Neural cell (in vitro differentiated cells): ENCODE measurements at regions not wholly inside any gene's neighbourhood (a gene's known extent, or its start where the extent isn't known, plus 50 kb on each side); places are given as distances from the start of the nearest gene placed in this dataset.

Source experiments
- H2AFZ ChIP-seq: fragments of 200-600, 300-800 bp; sonication (generic), shearing (Covaris generic); 2 replicates; pipeline ENCODE4 v1.6.0; 2014; ENCODE audit warnings: low read depth, mild to moderate bottlenecking, antibody characterized with exemption, low read length, moderate library complexity
- H3F3A ChIP-seq: fragments of 200-600 bp; shearing (Covaris generic); 2 replicates; pipeline ENCODE4 v1.6.1; 2016; ENCODE audit warnings: mild to moderate bottlenecking, moderate library complexity, mixed read lengths, antibody characterized with exemption, low read length; ENCODE audit not compliant: insufficient read depth, poor library complexity, severe bottlenecking
- H3K27ac ChIP-seq: fragments of 200-600, 300-800 bp; sonication (generic), shearing (Covaris generic); 2 replicates; pipeline ENCODE4 v1.5.1; 2014; ENCODE audit warnings: mild to moderate bottlenecking, low read length, moderate library complexity
- H3K27me3 ChIP-seq: fragments of 300-800, 200-600 bp; sonication (generic), shearing (Covaris generic); 2 replicates; pipeline ENCODE4 v1.6.0; 2014; ENCODE audit warnings: mild to moderate bottlenecking, low read depth, low read length, moderate library complexity; ENCODE audit not compliant: insufficient read depth
- H3K36me3 ChIP-seq: fragments of 300-800, 200-600 bp; sonication (generic), shearing (Covaris generic); 2 replicates; pipeline ENCODE4 v1.5.1; 2014; ENCODE audit warnings: mild to moderate bottlenecking, antibody characterized with exemption, low read length, moderate library complexity; ENCODE audit not compliant: insufficient read depth
- H3K4me2 ChIP-seq: fragments of 300-800, 200-600 bp; sonication (generic), shearing (Covaris generic); 2 replicates; pipeline ENCODE4 v1.6.0; 2014; ENCODE audit warnings: mild to moderate bottlenecking, low read length
- H3K4me3 ChIP-seq: fragments of 300-800, 200-600 bp; sonication (generic), shearing (Covaris generic); 2 replicates; pipeline ENCODE4 v1.5.1; 2014; ENCODE audit warnings: mild to moderate bottlenecking, low read length, moderate library complexity
- H3K79me2 ChIP-seq: fragments of 200-600 bp; shearing (Covaris generic); replicated peaks from 2 replicates; pipeline ENCODE4 v1.6.0; 2014; ENCODE audit warnings: mild to moderate bottlenecking, low read length, moderate library complexity; ENCODE audit not compliant: insufficient read depth
- H3K9ac ChIP-seq: fragments of 300-800, 200-600 bp; sonication (generic), shearing (Covaris generic); 2 replicates; pipeline ENCODE4 v1.6.1; 2016; ENCODE audit warnings: mild to moderate bottlenecking, low read length, mixed read lengths
- H3K9me2 ChIP-seq: fragments of 200-600 bp; shearing (Covaris generic); 2 replicates; pipeline ENCODE4 v1.6.1; 2016; ENCODE audit warnings: mild to moderate bottlenecking, low read length, mixed read lengths; ENCODE audit not compliant: insufficient read depth
- H3K9me3 ChIP-seq: fragments of 200-600, 300-800 bp; sonication (generic), shearing (Covaris generic); 2 replicates; pipeline ENCODE4 v1.6.1; 2016; ENCODE audit warnings: mild to moderate bottlenecking, mixed run types, low read length, moderate library complexity, mixed read lengths
- H4K20me1 ChIP-seq: fragments of 200-600 bp; shearing (Covaris generic); 2 replicates; pipeline ENCODE4 v1.6.1; 2016; ENCODE audit warnings: mild to moderate bottlenecking, mixed run types; ENCODE audit not compliant: insufficient read depth
- CTCF ChIP-seq: fragments of 450-650 bp; IDR thresholded peaks from 2 replicates; pipeline ENCODE4 v1.5.1; 2014; ENCODE audit warnings: antibody characterized with exemption, mild to moderate bottlenecking, moderate library complexity; ENCODE audit not compliant: poor library complexity, severe bottlenecking
- EP300 ChIP-seq: fragments of 450-650 bp; conservative IDR thresholded peaks from 2 replicates; pipeline ENCODE4 v1.6.1; 2014; ENCODE audit warnings: antibody characterized with exemption, mild to moderate bottlenecking, moderate library complexity; ENCODE audit not compliant: poor library complexity, severe bottlenecking
- EZH2 ChIP-seq: fragments of 200-600, 300-800 bp; shearing (Covaris generic), sonication (generic); IDR thresholded peaks from 2 replicates; pipeline ENCODE4 v1.6.1; 2014; ENCODE audit warnings: antibody characterized with exemption, low read length, borderline replicate concordance, mild to moderate bottlenecking; ENCODE audit not compliant: insufficient read depth, poor library complexity, severe bottlenecking
- MXI1 ChIP-seq: fragments of 450-650 bp; conservative IDR thresholded peaks from 2 replicates; pipeline ENCODE4 v1.6.1; 2014; ENCODE audit warnings: antibody characterized with exemption, mild to moderate bottlenecking; ENCODE audit not compliant: poor library complexity, severe bottlenecking
- POLR2AphosphoS5 ChIP-seq: IDR thresholded peaks from 2 replicates; pipeline ENCODE4 v1.6.1; 2012
- RAD21 ChIP-seq: fragments of 450-650 bp; conservative IDR thresholded peaks from 2 replicates; pipeline ENCODE4 v1.6.1; 2014; ENCODE audit warnings: antibody characterized with exemption, mild to moderate bottlenecking, moderate library complexity
- REST ChIP-seq: IDR thresholded peaks from 2 replicates; pipeline ENCODE4 v1.6.1; 2012; ENCODE audit warnings: borderline replicate concordance
- SMC3 ChIP-seq: fragments of 450-650 bp; conservative IDR thresholded peaks from 2 replicates; pipeline ENCODE4 v1.6.1; 2014; ENCODE audit warnings: antibody characterized with exemption, mild to moderate bottlenecking, moderate library complexity; ENCODE audit not compliant: poor library complexity
- TAF1 ChIP-seq: IDR thresholded peaks from 2 replicates; pipeline ENCODE4 v1.6.1; 2012; ENCODE audit warnings: low read depth

- Histone ChIP-seq H3K9me3 (no peaks in the 10 kb centered on the region), H3K27me3 (no peaks in the 10 kb centered on the region), H3K79me2 (no peaks in the 10 kb centered on the region), H3F3A (no peaks in the 10 kb centered on the region), H3K27ac (peak overlapping the region; percentile 69), H3K36me3 (no peaks in the 10 kb centered on the region), H4K20me1 (no peaks in the 10 kb centered on the region), H3K9ac (peak overlapping the region; percentile 21), H3K4me3 (no peak overlapping the region), H3K9me2 (no peaks in the 10 kb centered on the region), H2AFZ (no peak overlapping the region), H3K4me2 (no peak overlapping the region)
- no peak for TF ChIP-seq POLR2AphosphoS5
- TF ChIP-seq SMC3: no peak
- TF ChIP-seq CTCF: no peak
- TF ChIP-seq REST: no peak
- TF ChIP-seq RAD21: no peak
- TF ChIP-seq EP300: no peak
- TF ChIP-seq MXI1: no peak
- no peak for TF ChIP-seq EZH2
- no peak for TF ChIP-seq TAF1
These were observed 89.1 kb upstream of the TOX2 start for GRCh38 chr20:43825581-43825980.

GRCh38 chr20:43825051-43825402 is 89.6 kb upstream of the TOX2 start:
- Histone ChIP-seq H3K79me2 (no peaks in the 10 kb centered on the region), H3K9me2 (no peaks in the 10 kb centered on the region), H3K27me3 (no peaks in the 10 kb centered on the region), H3K9me3 (no peaks in the 10 kb centered on the region), H3F3A (no peaks in the 10 kb centered on the region), H3K36me3 (no peaks in the 10 kb centered on the region), H4K20me1 (no peaks in the 10 kb centered on the region), H3K9ac (peak overlapping the region; percentile 21), H3K4me2 (peak overlapping the region; percentile 21), H3K27ac (peak overlapping the region; percentile 69), H3K4me3 (peak overlapping the region; percentile 25), H2AFZ (no peak overlapping the region)
- TF ChIP-seq CTCF (no peak), REST (no peak), EZH2 (no peak), POLR2AphosphoS5 (no peak), EP300 (no peak), TAF1 (no peak), MXI1 (no peak), RAD21 (no peak), SMC3 (no peak)
